Activated naive CD4-positive, alpha-beta T cell treated with anti-CD3 and anti-CD28 coated beads, Interleukin-2, amount 50 U/mL, for 72 hours (primary cell): ENCODE measurements at regions not wholly inside any gene's neighbourhood (a gene's known extent, or its start where the extent isn't known, plus 50 kb on each side); places are given as distances from the start of the nearest gene placed in this dataset.
"Not testable (repeated sequence)": the region's sequence is repeated elsewhere in the genome, so short reads cannot be mapped to it uniquely, and the experiment has no call there.

Experiments
- ATAC-seq, 2 donors: fragments of 150-1000 bp; cut with Tn5 transposase; 2 replicates each; pipeline ENCODE4 v1.10.0; 2021; ENCODE audit warnings: mild to moderate bottlenecking in 2 of 2, moderate library complexity in 2 of 2
- DNase-seq, 2 donors: peaks; one replicate each; pipeline ENCODE4 v3.0.0; 2021 to 2022; ENCODE audit warnings: low spot score in 2 of 2
- H3K27ac Mint-ChIP-seq, 2 donors: one replicate each; pipeline ENCODE4 v1.8.0; 2022; ENCODE audit warnings: mild to moderate bottlenecking in 2 of 2, mixed read lengths in 2 of 2
- H3K36me3 Mint-ChIP-seq, 2 donors: one replicate each; pipeline ENCODE4 v1.8.0; 2022; ENCODE audit warnings: mixed read lengths in 2 of 2
- H3K9me3 Mint-ChIP-seq, 2 donors: one replicate each; pipeline ENCODE4 v1.8.0; 2022; ENCODE audit warnings: mixed read lengths in 2 of 2

GRCh38 chr4:71220848-71221247, 118.0 kb upstream of the SLC4A4 start:
- H3K27ac Mint-ChIP-seq, H3K9me3 Mint-ChIP-seq, DNase-seq, ATAC-seq, H3K36me3 Mint-ChIP-seq: not testable (repeated sequence)

GRCh38 chr4:71221510-71222466, 117.0 kb upstream of the SLC4A4 start:
- Mint-ChIP-seq H3K27ac (no peak overlapping the region), H3K36me3 (no peaks in the 10 kb centered on the region), H3K9me3 (peaks cover 0 to 3% of the 10 kb centered on the region in 2 donors)
- ATAC-seq: no peak
- no peak for DNase-seq

GRCh38 chr4:71222661-71223060, 116.2 kb upstream of the SLC4A4 start:
- ATAC-seq (no peak), DNase-seq (no peak)
- peaks cover 0 to 3% of the 10 kb centered on the region in 2 donors for H3K9me3 Mint-ChIP-seq
- H3K27ac Mint-ChIP-seq: no peak overlapping the region
- no peaks in the 10 kb centered on the region for H3K36me3 Mint-ChIP-seq

- Mint-ChIP-seq H3K27ac (no peak overlapping the region), H3K36me3 (no peaks in the 10 kb centered on the region), H3K9me3 (no peaks in the 10 kb centered on the region)
- DNase-seq: no peak
- ATAC-seq: no peak
These were observed 109.1 kb upstream of the SLC4A4 start for GRCh38 chr4:71229477-71230270.

GRCh38 chr4:71230271-71231128, 108.3 kb upstream of the SLC4A4 start:
- Mint-ChIP-seq H3K36me3 (no peaks in the 10 kb centered on the region), H3K9me3 (no peaks in the 10 kb centered on the region), H3K27ac (no peak overlapping the region)
- no peak for ATAC-seq
- no peak for DNase-seq

- DNase-seq: no peak
- Mint-ChIP-seq H3K27ac (no peak overlapping the region), H3K9me3 (no peaks in the 10 kb centered on the region), H3K36me3 (no peaks in the 10 kb centered on the region)
- ATAC-seq: no peak
These were observed 107.4 kb upstream of the SLC4A4 start for GRCh38 chr4:71231129-71232055.

GRCh38 chr4:71232056-71232430, 106.8 kb upstream of the SLC4A4 start:
- DNase-seq (no peak), ATAC-seq (no peak)
- H3K36me3 Mint-ChIP-seq: no peaks in the 10 kb centered on the region
- no peaks in the 10 kb centered on the region for H3K9me3 Mint-ChIP-seq
- no peak overlapping the region for H3K27ac Mint-ChIP-seq

- ATAC-seq: no peak
- no peak overlapping the region for H3K27ac Mint-ChIP-seq
- no peaks in the 10 kb centered on the region for H3K9me3 Mint-ChIP-seq
- H3K36me3 Mint-ChIP-seq: no peaks in the 10 kb centered on the region
- DNase-seq: no peak
These were observed 106.0 kb upstream of the SLC4A4 start for GRCh38 chr4:71232846-71233245.

GRCh38 chr4:71235311-71236201, 103.3 kb upstream of the SLC4A4 start:
- Mint-ChIP-seq H3K27ac (no peak overlapping the region), H3K9me3 (no peaks in the 10 kb centered on the region), H3K36me3 (no peaks in the 10 kb centered on the region)
- DNase-seq: no peak
- ATAC-seq: no peak

GRCh38 chr4:71236226-71236625, 102.6 kb upstream of the SLC4A4 start:
- ATAC-seq (no peak), DNase-seq (no peak)
- no peak overlapping the region for H3K27ac Mint-ChIP-seq
- H3K36me3 Mint-ChIP-seq: no peaks in the 10 kb centered on the region
- H3K9me3 Mint-ChIP-seq: no peaks in the 10 kb centered on the region

- ATAC-seq: no peak
- Mint-ChIP-seq H3K36me3 (no peaks in the 10 kb centered on the region), H3K27ac (no peak overlapping the region), H3K9me3 (no peaks in the 10 kb centered on the region)
- no peak for DNase-seq
These were observed 101.2 kb upstream of the SLC4A4 start for GRCh38 chr4:71237641-71238040.

- Mint-ChIP-seq H3K27ac (no peak overlapping the region), H3K36me3 (no peaks in the 10 kb centered on the region), H3K9me3 (no peaks in the 10 kb centered on the region)
- DNase-seq (no peak), ATAC-seq (peak in 1 of 2 donors; percentile 58)
These were observed 99.5 kb upstream of the SLC4A4 start for GRCh38 chr4:71239365-71239764.

GRCh38 chr4:71240094-71240493, 98.7 kb upstream of the SLC4A4 start:
- H3K36me3 Mint-ChIP-seq: no peaks in the 10 kb centered on the region
- H3K27ac Mint-ChIP-seq: no peak overlapping the region
- H3K9me3 Mint-ChIP-seq: no peaks in the 10 kb centered on the region
- DNase-seq (no peak), ATAC-seq (no peak)

GRCh38 chr4:71241501-71242288, 97.1 kb upstream of the SLC4A4 start:
- no peaks in the 10 kb centered on the region for H3K36me3 Mint-ChIP-seq
- ATAC-seq (no peak), DNase-seq (no peak)
- no peak overlapping the region for H3K27ac Mint-ChIP-seq
- H3K9me3 Mint-ChIP-seq: no peaks in the 10 kb centered on the region
